Thyroid gland (tissue), 4 donors: ENCODE measurements at regions not wholly inside any gene's neighbourhood (a gene's known extent, or its start where the extent isn't known, plus 50 kb on each side); places are given as distances from the start of the nearest gene placed in this dataset.

Experiments
- DNase-seq, 2 donors: peaks; one replicate each; pipeline ENCODE4 v3.0.0-alpha.2; 2019
- H3K27ac ChIP-seq, 3 donors: fragments of 200-600 bp; sonication (generic); 1 replicate in 2 of 3; 2 replicates in 1 of 3; pipeline ENCODE4 v1.5.1; 2016 to 2019; ENCODE audit warnings: mild to moderate bottlenecking in 1 of 3, moderate library complexity in 1 of 3
- H3K27me3 ChIP-seq: fragments of 200-600 bp; sonication (generic); one replicate; pipeline ENCODE4 v1.5.1; 2019
- H3K36me3 ChIP-seq, 2 donors: fragments of 200-600 bp; sonication (generic); one replicate each; pipeline ENCODE4 v1.5.1; 2016 to 2019
- H3K4me1 ChIP-seq, 2 donors: fragments of 200-600 bp; sonication (generic); one replicate each; pipeline ENCODE4 v1.5.1; 2017 to 2019
- H3K4me3 ChIP-seq, 3 donors: fragments of 200-600 bp; sonication (generic); replicated peaks in 1 of 3; 1 replicate in 2 of 3; 2 replicates in 1 of 3; pipeline ENCODE4 v1.5.1; 2016; ENCODE audit warnings: mild to moderate bottlenecking in 1 of 3
- H3K9me3 ChIP-seq: fragments of 200-600 bp; sonication (generic); one replicate; pipeline ENCODE4 v1.5.1; 2017
- CTCF ChIP-seq, 6 experiments: fragments of 200-600 bp in 3 of 6; fragments of 450-650 bp in 3 of 6; sonication (generic) in 3 of 6; IDR thresholded peaks; one replicate each; pipeline ENCODE4 v1.5.1; 2016 to 2019; ENCODE audit warnings: antibody characterized with exemption in 6 of 6, mild to moderate bottlenecking in 2 of 6, inconsistent platforms in 1 of 6, moderate library complexity in 1 of 6
- POLR2A ChIP-seq, 2 donors: fragments of 450-650 bp; IDR thresholded peaks; one replicate each; pipeline ENCODE4 v1.6.1; 2017; ENCODE audit warnings: antibody characterized with exemption in 2 of 2, mild to moderate bottlenecking in 2 of 2, moderate library complexity in 1 of 2
- WGBS, 2 donors: methylation state at CpG; one replicate each; pipeline ENCODE4 v1.1.5; 2017; 5-methylcytosine and 5-hydroxymethylcytosine counted together
- intact Hi-C: fragments of 100-400 bp; cut with DNase I; formaldehyde crosslinking; loops from one replicate; pipeline ENCODE4 v1.15.1; 2023

- H3K27me3 ChIP-seq = no peaks in the 10 kb centered on the region
- WGBS, 2 donors = 28 to 40% methylated on average over 2 of the region's 2 CpGs
- peaks cover 56 to 67% of the 10 kb centered on the region in 2 donors for H3K4me1 ChIP-seq
- H3K27ac ChIP-seq = peak overlapping the region; percentile 46 to 98 (median 96)
- no peak for TF ChIP-seq CTCF (IDR thresholded peaks at IDR 0.05)
- TF ChIP-seq POLR2A (IDR thresholded peaks at IDR 0.05) = peak in 1 of 2 donors; percentile 50
- peak; percentile 76 to 83 for DNase-seq
- H3K36me3 ChIP-seq = no peaks in the 10 kb centered on the region
- H3K9me3 ChIP-seq = no peaks in the 10 kb centered on the region
- no peak overlapping the region for H3K4me3 ChIP-seq
- intact Hi-C loops = loop anchor here (10.0 kb wide), 1 partner anchor 523 kb away; no protein-coding TSS in a partner anchor
These were observed 133.1 kb downstream of the LY86 start for GRCh38 chr6:6721606-6722005.

DNA sequence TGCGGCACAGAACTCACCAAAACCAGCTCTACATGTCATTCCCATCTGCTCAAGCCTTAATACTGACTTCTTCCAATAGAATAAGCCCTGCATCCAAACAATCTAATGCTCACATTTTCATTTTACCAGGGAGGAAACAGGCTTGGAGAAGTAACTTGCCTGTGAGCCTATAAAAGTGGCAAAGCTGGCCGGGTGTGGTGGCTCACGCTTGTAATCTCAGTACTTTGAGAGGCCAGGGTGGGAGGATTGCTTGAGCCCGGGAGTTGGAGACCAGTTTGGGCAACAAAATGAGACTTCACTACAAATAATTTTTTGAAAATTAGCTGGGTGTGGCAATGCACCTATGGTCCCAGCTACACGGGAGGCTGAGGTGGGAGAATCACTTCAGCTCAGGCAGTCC lies 133.7 kb downstream of the LY86 start:
- Histone ChIP-seq H3K27ac (peak overlapping the region; percentile 46 to 98 (median 96)), H3K4me1 (peaks cover 56 to 67% of the 10 kb centered on the region in 2 donors), H3K27me3 (no peaks in the 10 kb centered on the region), H3K9me3 (no peaks in the 10 kb centered on the region), H3K36me3 (no peaks in the 10 kb centered on the region), H3K4me3 (no peak overlapping the region)
- 83 to 84% methylated on average over 5 of the region's 5 CpGs for WGBS, 2 donors
- no peak for DNase-seq
- intact Hi-C loops = loop anchor here (10.0 kb wide), 1 partner anchor 523 kb away; no protein-coding TSS in a partner anchor
- TF ChIP-seq POLR2A (IDR thresholded peaks at IDR 0.05) = no peak
- TF ChIP-seq CTCF (IDR thresholded peaks at IDR 0.05) = no peak

- no peak for TF ChIP-seq POLR2A (IDR thresholded peaks at IDR 0.05)
- no peak for TF ChIP-seq CTCF (IDR thresholded peaks at IDR 0.05)
- Histone ChIP-seq H3K36me3 (no peaks in the 10 kb centered on the region), H3K27me3 (no peaks in the 10 kb centered on the region), H3K9me3 (no peaks in the 10 kb centered on the region), H3K27ac (peak overlapping the region; percentile 94 to 98 (median 96)), H3K4me3 (no peak overlapping the region), H3K4me1 (peaks cover 48 to 56% of the 10 kb centered on the region in 2 donors)
- intact Hi-C loops = loop anchor here (10.0 kb wide), 1 partner anchor 521 kb away; no protein-coding TSS in a partner anchor
- no peak for DNase-seq
- 56% methylated on average over 1 of the region's 1 CpG for WGBS, 2 donors
These were observed 134.8 kb downstream of the LY86 start for GRCh38 chr6:6723361-6723760.

DNA sequence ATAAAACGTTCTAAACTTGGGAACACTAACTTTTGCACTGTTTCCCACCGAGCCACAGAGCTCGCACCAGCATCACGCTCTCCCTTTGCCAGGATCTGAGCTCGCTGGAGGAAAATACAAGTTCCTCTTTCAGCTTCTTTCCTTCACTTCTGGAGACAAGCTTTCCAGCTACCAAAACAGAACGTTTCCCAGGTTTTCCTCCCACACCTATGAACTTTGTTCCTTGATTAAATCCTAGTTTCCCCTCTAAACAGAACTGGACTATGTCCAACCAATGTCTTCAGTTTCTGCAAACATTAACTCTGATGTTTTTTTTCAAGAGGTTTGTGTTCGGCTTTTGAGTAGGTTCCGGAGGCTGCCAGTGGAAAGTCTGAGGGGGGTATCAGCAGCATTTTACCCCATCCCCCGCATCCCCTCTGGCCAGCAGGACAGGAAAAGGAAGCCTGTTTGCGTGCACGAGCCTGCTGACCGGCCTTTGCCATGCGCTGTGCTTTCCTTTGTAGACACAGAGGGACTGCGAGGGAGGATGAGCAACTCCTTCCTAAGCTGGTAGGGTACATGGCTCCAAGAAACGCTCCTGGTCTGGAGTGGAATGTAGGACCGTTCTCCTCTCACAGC lies 135.5 kb downstream of the LY86 start:
- 14 to 21% methylated on average over 14 to 16 of the region's 16 CpGs for WGBS, 2 donors
- no peaks in the 10 kb centered on the region for H3K36me3 ChIP-seq
- peak overlapping the region in 1 of 3 donors; percentile 25 for H3K4me3 ChIP-seq
- H3K27ac ChIP-seq = peak overlapping the region; percentile 94 to 98 (median 96)
- peak; percentile 61 to 76 for DNase-seq
- H3K4me1 ChIP-seq = peaks cover 47 to 52% of the 10 kb centered on the region in 2 donors
- TF ChIP-seq POLR2A (IDR thresholded peaks at IDR 0.05) (no peak), CTCF (IDR thresholded peaks at IDR 0.05) (no peak)
- no peaks in the 10 kb centered on the region for H3K9me3 ChIP-seq
- intact Hi-C loops = loop anchor here (10.0 kb wide), 1 partner anchor 521 kb away; no protein-coding TSS in a partner anchor
- no peaks in the 10 kb centered on the region for H3K27me3 ChIP-seq
